ENCODE measurements at regions not wholly inside any gene's neighbourhood (a gene's known extent, or its start where the extent isn't known, plus 50 kb on each side); places are given as distances from the start of the nearest gene placed in this dataset.
A peak's percentile ranks its signal among the peaks of the same experiment; 100 is the strongest.

DNA sequence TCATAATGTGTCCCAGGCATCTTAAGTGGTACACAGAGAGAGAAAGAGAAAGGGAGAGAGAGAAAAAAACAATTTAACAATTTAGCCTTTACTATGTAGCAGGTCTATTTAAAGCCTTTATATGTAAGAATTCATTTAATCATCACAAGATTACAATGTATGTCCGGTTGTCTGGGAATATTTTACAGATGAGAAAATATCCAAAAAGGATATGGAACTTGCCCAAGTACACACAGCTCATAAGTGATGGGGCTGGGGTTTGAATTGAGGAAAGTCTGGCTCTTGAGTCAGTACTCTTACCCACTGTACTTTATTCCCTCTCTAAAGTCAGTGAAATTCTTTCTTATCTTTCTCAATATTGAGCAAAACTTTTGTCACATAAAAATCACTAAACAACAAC lies 104.6 kb downstream of the LYPLAL1 start:
- Histone ChIP-seq H3K9ac (ENCODE audit: low read depth, low read length) (no peak overlapping the region), H3K9me3 (ENCODE audit: insufficient read depth, low read depth, low read length) (no peaks in the 10 kb centered on the region), H3K36me3 (ENCODE audit: insufficient read depth, low read depth, low read length) (no peaks in the 10 kb centered on the region)

DNA sequence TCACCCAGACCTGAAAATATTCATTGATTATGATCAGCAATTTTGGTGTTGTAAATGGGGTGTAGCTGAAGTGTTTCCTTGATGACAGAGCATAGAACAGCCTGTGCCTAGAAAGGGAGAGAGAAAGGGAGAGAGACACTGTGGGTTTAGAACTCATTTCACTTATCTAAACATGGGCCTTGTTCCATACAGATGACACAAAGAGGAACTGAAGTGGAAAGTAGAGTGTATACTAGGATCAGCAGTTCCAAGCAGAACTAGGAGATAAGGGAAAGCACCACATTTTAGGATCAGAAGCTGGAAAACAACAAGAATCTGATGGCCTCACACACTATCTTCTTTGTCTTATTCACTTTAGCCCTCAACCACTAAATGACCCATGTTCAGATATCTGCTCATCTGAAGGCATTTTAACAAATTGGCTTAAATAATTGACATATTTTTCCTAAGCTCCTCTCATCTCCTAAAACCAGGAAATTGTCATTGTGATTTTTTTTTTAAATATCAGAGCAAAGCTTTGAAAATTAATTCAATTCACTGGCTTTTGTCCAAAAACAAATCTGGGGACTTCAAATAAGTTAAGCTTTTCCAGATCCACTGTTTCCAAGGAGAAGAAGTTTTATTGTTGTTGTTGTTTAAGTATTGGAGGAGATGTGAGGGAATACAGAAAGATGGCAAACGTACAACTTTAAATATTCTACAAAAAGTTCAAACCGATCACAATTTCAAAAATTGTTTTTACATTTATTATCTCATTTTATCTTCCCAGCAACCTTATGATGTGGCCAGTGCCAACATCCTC lies 103.8 kb downstream of the LYPLAL1 start:
- Histone ChIP-seq H3K27me3 (ENCODE audit: insufficient read depth, low read length) (no peaks in the 10 kb centered on the region), H3K36me3 (ENCODE audit: insufficient read depth, low read depth, low read length) (no peaks in the 10 kb centered on the region), H3K9ac (ENCODE audit: low read depth, low read length) (no peak overlapping the region), H3K4me1 (ENCODE audit: insufficient read depth, low read length) (no peaks in the 10 kb centered on the region), H3K9me3 (ENCODE audit: insufficient read depth, low read depth, low read length) (no peaks in the 10 kb centered on the region), H3K4me3 (ENCODE audit: low read length) (no peak overlapping the region), H3K27ac (ENCODE audit: low read length) (no peak overlapping the region)

More for the DNA sequence above, 104.6 kb downstream of the LYPLAL1 start:
- no peak overlapping the region for H3K4me3 ChIP-seq (ENCODE audit: low read length)
- no peak overlapping the region for H3K27ac ChIP-seq (ENCODE audit: low read length)
- H3K27me3 ChIP-seq (ENCODE audit: insufficient read depth, low read length) = no peaks in the 10 kb centered on the region
- H3K4me1 ChIP-seq (ENCODE audit: insufficient read depth, low read length) = no peaks in the 10 kb centered on the region

DNA sequence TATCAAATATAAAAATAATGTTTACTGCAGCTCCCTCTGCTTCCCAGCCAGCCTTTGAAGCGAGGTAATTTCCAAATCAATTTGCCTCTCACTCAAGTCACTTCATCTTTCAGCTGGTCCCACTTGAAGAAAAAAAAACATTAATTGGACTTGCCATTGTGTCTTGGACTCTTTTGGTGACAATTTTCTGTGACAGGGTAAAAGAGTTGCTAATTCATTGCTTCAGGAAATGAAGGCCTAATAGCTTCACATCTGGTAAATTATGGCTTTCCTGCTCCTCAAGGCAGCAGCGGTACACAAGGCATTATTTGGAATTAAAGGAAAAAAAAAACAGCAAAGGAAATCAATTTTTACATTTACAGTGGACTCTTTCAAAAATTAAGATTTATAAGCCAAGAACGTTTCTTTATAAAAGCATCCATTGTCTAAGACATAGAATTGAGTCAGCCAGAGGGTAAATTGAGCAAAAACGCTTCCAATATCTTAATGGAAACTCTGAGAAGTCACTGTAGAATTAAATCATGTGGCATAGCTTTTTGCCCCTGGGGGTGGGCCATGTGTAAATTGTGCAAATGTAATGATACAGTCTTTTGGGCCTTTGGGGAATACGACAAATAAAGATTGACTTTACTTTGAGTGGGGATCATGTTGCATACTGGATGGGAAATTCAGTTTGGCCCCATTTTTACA lies 102.5 kb downstream of the LYPLAL1 start:
- H3K27ac ChIP-seq (ENCODE audit: low read length) = no peak overlapping the region
- no peak overlapping the region for H3K4me3 ChIP-seq (ENCODE audit: low read length)
- no peaks in the 10 kb centered on the region for H3K27me3 ChIP-seq (ENCODE audit: insufficient read depth, low read length)
- no peaks in the 10 kb centered on the region for H3K9me3 ChIP-seq (ENCODE audit: insufficient read depth, low read depth, low read length)
- no peaks in the 10 kb centered on the region for H3K36me3 ChIP-seq (ENCODE audit: insufficient read depth, low read depth, low read length)
- H3K4me1 ChIP-seq (ENCODE audit: insufficient read depth, low read length) = no peaks in the 10 kb centered on the region
- no peak overlapping the region for H3K9ac ChIP-seq (ENCODE audit: low read depth, low read length)

DNA sequence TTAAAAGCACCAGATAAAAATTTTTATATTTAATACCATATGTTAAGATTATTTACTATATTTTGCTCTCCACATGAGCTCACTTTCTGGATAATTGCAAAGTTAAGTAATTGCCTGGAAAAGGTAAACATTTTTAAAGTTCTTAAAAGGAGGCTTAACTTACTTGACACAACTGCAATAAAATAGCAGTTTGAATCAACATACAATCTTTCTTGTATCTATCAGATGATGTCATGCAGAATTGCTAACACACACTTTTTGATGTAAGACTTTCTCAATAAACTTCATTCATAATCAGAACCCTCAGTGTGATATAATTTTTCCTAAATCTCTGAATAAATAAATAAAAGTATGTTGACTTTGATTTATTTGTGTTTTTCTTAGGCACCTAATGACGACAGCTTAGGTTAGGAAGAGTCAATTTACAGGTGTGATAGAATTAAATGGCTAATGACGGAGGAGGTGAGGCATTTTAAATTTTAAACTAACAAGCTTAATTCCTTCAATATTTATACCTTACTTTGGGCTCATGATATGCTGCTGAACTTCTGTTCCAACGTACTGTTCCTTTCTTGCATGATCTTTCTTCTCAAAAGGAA lies 99.5 kb downstream of the LYPLAL1 start:
- Histone ChIP-seq H3K4me1 (ENCODE audit: insufficient read depth, low read length) (no peaks in the 10 kb centered on the region), H3K27ac (ENCODE audit: low read length) (no peak overlapping the region), H3K4me3 (ENCODE audit: low read length) (no peak overlapping the region), H3K36me3 (ENCODE audit: insufficient read depth, low read depth, low read length) (no peaks in the 10 kb centered on the region), H3K9me3 (ENCODE audit: insufficient read depth, low read depth, low read length) (no peaks in the 10 kb centered on the region), H3K9ac (ENCODE audit: low read depth, low read length) (no peak overlapping the region), H3K27me3 (ENCODE audit: insufficient read depth, low read length) (no peaks in the 10 kb centered on the region)

DNA sequence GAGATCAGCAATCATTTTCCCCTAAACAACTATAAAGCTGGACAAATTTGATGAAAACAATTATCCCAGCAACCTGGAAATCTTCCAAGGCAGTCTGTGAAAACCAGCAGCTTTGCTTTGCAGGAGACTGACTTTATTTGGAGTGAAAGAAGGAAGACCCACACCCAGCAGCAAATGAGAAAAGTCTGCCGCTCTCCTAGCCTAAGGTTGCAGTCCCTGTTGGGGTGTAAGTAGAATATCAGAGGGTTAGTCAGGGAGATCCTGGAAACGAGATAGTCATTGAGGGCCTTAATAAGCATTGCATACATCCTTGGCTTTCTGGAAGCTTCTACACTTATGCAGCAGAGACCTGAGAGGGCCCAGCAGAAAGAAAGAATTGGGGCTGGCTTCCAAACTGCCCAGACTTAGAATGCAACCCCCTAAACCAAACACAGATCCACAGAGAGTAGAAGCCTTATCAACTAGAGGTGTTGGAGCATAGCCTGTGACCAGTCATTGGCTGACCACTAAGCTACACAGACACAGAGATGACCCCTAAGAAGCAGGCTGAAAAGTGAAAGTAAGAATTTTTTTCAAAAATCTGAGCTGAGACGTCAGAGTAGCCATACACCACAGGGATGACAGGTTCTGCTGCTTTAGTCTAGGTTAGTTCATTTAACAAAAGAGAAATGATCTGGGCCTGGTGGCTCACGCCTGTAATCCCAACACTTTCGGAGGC lies 98.3 kb downstream of the LYPLAL1 start:
- Histone ChIP-seq H3K9ac (ENCODE audit: low read depth, low read length) (no peak overlapping the region), H3K4me1 (ENCODE audit: insufficient read depth, low read length) (no peaks in the 10 kb centered on the region), H3K36me3 (ENCODE audit: insufficient read depth, low read depth, low read length) (no peaks in the 10 kb centered on the region), H3K4me3 (ENCODE audit: low read length) (no peak overlapping the region), H3K27ac (ENCODE audit: low read length) (no peak overlapping the region), H3K27me3 (ENCODE audit: insufficient read depth, low read length) (no peaks in the 10 kb centered on the region), H3K9me3 (ENCODE audit: insufficient read depth, low read depth, low read length) (no peaks in the 10 kb centered on the region)

DNA sequence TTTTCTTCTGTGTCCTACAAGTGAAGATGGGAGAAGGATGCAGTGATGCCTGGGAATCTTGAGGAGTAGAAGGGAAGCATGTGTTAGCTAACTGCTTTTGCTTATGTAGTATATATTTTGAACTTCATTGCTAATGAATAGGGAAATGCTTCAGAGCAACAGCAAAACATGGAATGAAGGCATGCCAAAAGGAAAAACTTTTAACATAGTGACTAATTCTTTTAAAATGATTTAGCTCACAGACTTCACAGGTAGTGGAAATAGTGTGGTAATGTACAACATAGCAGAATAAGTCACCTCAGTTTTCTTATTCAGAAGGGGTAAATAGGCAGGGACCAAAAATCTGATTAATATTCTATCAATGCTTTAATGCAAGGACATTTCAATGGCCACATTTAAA lies 95.5 kb downstream of the LYPLAL1 start:
- Histone ChIP-seq H3K9ac (ENCODE audit: low read depth, low read length) (no peak overlapping the region), H3K36me3 (ENCODE audit: insufficient read depth, low read depth, low read length) (no peaks in the 10 kb centered on the region), H3K27ac (ENCODE audit: low read length) (no peak overlapping the region), H3K4me3 (ENCODE audit: low read length) (no peak overlapping the region), H3K9me3 (ENCODE audit: insufficient read depth, low read depth, low read length) (no peaks in the 10 kb centered on the region), H3K27me3 (ENCODE audit: insufficient read depth, low read length) (no peaks in the 10 kb centered on the region), H3K4me1 (ENCODE audit: insufficient read depth, low read length) (peaks cover 2% of the 10 kb centered on the region; the same call in 1 of the 2 replicates)

DNA sequence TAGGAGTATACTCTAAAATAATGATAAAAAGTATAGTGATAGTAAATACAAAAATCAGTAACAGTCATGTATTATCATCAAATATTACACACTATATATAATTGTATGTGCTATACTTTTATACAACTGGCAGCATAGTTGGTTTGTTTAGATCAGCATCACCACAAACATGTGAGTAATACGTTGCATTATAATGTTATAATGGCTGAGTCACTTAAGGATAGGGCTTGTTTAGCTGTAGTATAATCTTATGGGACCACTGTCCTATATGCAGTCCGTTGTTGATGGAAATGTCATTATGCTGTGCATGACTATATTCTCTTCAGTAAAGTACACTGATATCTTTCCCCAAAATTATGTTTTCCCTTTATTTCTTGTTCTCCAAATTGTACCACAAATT lies 92.8 kb downstream of the LYPLAL1 start:
- H3K27ac ChIP-seq (ENCODE audit: low read length) = no peak overlapping the region
- no peaks in the 10 kb centered on the region for H3K27me3 ChIP-seq (ENCODE audit: insufficient read depth, low read length)
- H3K36me3 ChIP-seq (ENCODE audit: insufficient read depth, low read depth, low read length) = no peaks in the 10 kb centered on the region
- H3K4me3 ChIP-seq (ENCODE audit: low read length) = no peak overlapping the region
- H3K9me3 ChIP-seq (ENCODE audit: insufficient read depth, low read depth, low read length) = no peaks in the 10 kb centered on the region
- peaks cover 3% of the 10 kb centered on the region; the same call in 1 of the 2 replicates for H3K4me1 ChIP-seq (ENCODE audit: insufficient read depth, low read length)
- no peak overlapping the region for H3K9ac ChIP-seq (ENCODE audit: low read depth, low read length)

DNA sequence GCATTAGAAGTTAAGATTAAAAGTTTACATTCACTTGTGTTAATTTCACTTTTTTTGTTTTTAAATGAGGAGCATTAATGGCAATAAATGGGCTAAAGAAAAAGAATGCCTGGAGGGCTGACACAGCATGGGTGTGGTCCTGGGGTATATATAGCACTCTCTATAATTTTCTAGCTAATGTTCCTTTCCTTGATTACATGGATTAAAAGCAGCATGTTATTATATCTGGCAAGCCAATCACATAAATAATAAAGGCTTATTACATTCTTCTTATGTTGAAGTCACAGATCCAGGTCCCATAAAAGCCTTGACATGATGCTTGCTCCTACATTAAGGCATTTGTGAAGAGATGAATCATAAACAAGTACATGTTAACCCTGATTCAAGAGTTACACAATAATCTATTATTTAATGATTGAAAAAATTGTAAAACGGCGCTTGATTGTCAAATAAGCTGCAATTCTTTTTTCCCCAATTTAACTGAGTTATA lies 91.4 kb downstream of the LYPLAL1 start:
- Histone ChIP-seq H3K36me3 (ENCODE audit: insufficient read depth, low read depth, low read length) (no peaks in the 10 kb centered on the region), H3K4me3 (ENCODE audit: low read length) (peak overlapping the region; percentile 20; the same call in 1 of the 2 replicates), H3K27me3 (ENCODE audit: insufficient read depth, low read length) (no peaks in the 10 kb centered on the region), H3K27ac (ENCODE audit: low read length) (no peak overlapping the region), H3K9me3 (ENCODE audit: insufficient read depth, low read depth, low read length) (no peaks in the 10 kb centered on the region), H3K9ac (ENCODE audit: low read depth, low read length) (no peak overlapping the region), H3K4me1 (ENCODE audit: insufficient read depth, low read length) (peaks cover 3% of the 10 kb centered on the region; the same call in 1 of the 2 replicates)

DNA sequence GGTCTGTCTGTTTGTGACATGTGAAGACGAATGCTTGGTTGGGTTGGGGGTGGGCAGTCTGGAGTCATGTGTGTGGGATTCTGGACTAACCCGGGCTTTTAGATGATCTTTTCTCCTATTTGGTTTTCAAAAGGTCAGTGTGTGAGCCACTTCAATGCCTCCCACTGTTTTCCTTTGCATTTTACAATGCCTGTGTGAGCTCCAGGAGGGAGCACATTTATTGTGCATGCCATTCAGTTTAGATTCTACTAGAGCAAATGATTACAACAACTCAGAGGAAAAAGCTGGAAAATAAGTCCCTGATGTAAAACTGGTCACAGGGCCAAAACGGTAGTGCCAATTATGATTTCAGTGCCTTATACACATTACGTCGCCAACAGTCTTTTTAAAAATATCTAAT lies 90.9 kb downstream of the LYPLAL1 start:
- no peaks in the 10 kb centered on the region for H3K9me3 ChIP-seq (ENCODE audit: insufficient read depth, low read depth, low read length)
- H3K27ac ChIP-seq (ENCODE audit: low read length) = no peak overlapping the region
- peak overlapping the region; percentile 20; the same call in 1 of the 2 replicates for H3K4me3 ChIP-seq (ENCODE audit: low read length)
- H3K36me3 ChIP-seq (ENCODE audit: insufficient read depth, low read depth, low read length) = no peaks in the 10 kb centered on the region
- H3K9ac ChIP-seq (ENCODE audit: low read depth, low read length) = no peak overlapping the region
- H3K4me1 ChIP-seq (ENCODE audit: insufficient read depth, low read length) = peaks cover 3% of the 10 kb centered on the region; the same call in 1 of the 2 replicates
- H3K27me3 ChIP-seq (ENCODE audit: insufficient read depth, low read length) = no peaks in the 10 kb centered on the region

Measured in iPS-20b (cell line).